CD4-positive, alpha-beta T cell treated with Interleukin-21 for 1 hour (primary cell): ENCODE measurements at regions not wholly inside any gene's neighbourhood (a gene's known extent, or its start where the extent isn't known, plus 50 kb on each side); places are given as distances from the start of the nearest gene placed in this dataset.

Experiments
- DNase-seq: peaks from one replicate; pipeline ENCODE4 v3.0.0-alpha.2; 2020

DNA sequence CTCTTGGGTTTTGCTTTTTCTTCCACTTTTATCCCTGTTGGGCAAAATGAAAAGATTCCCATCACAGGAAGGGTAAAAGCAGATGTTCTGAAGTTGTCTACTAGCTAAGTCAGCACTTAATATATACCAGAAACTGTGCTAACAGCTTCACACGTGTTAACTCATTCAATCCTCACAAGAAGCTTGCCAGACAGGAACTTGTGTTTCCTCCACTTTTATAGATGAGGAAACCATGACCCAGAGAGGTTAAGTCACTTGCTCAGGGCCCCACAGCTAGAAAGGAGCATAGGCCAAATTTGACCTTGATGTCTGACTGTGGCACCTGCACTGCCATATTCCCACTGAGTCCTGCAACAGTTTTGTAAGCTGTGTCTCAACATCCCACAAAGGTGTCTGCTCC is 76.8 kb upstream of the EPC2 start:
- no peak for DNase-seq

DNA sequence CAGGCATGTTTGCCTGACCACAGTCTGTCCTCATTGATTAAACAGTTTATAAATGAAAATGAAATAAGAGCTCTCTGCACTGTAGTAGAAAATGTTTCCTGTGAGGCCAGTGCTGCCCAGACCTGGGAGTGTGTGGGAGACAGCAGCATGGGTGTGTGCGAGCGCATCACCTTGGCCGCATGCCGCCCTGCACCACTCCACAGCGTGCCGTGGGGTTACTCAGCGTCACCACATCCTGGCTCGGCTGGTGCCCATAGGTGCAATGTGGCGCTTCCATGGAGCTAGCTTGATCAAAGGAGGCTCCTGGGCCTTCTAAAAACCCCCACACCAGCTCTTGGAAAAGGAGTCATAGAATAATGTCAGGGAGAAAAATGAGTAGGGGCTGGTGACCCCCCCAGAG is 76.0 kb upstream of the EPC2 start:
- DNase-seq: peak; percentile 22

DNA sequence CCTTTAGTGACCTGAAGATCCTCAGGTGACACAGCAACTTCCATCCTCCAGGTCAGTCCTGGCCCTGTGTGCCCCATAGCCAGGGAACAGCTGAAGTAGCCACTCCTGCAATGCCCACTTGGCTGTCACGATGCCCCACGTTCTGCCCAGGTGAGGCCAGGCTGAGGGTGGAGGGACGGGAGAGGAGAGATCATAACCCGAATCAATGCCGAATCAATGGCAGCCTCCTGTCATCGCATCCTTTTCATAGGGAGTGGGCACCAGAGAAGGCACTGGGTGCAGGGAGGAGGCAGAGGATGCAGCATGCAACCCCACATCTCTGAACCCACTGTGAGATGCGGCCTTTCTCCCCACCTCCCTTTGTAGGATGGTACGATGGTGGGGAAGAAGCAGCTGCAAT is 75.3 kb upstream of the EPC2 start:
- DNase-seq: no peak

DNA sequence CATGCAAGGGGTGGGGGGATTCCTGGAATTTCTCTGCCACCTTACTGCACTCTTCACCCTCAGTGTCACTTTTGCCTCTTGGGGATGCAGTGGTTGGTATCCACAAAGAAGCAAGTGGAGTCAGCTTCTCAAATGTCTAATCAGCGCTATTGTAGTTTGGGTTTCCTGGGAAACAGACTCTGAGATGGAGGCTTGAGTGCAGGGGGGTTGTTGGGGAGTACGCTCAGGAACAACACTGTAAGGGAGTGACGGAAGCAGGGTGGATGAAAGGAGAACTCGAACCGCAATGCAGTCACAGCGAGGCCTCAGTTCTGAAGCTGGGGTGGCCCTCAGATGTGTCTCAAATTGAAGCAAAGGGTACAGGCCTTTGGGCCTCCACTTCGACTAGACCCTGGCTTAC is 73.6 kb upstream of the EPC2 start:
- no peak for DNase-seq

DNA sequence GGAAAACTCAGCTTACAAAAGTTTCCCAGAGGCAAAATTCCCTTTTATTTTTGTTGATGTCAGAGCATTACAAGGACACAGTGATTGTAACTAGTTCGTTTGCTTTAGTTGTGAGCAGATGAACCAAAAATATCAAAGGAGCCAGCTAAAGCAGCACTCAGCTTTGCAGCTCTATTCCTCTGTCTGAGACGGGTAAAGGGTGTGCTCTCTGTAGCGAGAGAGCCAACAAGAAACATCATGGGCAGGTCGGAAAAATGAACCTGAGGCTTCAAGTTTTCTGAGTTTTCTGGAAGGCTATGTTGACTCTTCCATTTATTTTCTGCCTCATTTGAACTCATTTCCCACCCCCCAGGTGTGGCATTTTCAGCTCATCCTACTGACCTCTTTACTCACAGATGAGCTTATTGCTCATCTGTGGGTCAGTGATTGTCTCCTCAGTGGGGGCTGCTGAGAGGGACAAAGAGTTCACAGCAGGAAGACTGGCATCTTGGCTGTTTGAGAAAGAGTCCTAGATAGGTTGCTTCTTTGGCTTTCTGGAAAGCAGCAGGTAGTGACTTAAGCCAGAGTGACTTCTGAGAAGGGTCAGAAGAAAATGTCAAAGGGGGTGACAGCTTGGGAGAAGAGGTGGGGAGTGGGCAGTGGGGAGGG is 66.6 kb upstream of the EPC2 start:
- no peak for DNase-seq

DNA sequence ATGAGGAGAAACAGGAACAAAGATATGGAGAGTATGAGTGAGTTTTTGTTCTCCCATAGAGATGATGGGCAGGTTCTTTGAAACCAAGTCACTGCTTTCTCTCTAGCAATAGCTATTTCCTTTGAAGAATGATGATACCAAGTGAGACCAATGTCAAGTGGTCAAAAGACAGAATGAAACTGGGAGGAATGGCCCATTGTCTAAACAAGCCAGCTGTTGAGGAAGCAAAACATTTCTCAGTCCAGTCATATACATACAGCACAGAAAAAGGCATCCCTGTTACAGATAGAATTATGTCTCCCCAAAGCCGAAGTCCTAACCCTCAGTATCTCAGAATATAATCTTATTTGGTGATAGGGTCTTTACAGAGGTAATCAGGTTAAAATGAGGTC is 66.1 kb upstream of the EPC2 start:
- no peak for DNase-seq

DNA sequence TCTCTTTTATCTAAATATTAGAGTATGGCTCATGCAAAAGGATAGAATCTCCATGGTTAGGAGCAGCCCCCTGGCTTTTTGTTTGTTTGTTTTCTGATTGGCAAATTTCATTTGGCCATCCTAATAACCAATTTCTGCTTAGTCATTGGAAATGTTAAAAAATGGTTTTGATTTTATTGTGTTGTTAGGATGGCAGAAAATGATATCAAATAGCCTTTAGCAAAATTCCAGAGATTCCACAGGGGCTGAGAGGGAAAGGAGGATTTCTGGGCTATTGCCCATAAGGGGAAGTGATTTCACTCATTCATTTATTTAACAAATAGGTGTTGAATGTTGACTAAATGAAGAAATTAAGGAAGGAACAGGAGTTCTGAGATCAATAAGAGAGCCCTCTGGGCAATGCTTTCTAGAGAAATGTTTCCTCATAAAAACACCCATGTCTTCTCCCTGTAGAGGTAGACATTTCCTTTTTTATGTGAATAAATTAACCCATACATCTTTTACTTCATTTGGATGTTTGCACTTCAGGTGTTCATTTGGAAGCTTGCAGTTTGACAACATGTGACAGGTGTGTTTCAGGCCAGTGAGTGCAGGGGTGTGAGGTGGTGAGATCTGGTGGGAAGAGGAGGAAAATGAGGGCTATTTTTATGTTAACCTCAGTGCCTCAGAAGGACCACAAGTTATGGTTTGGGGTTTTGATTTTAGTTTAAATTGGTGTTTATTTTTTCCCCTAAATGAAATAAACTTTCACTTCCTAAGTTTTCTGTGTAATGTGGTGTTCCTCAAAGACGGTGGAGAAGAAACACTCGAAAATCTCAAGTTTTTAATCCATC is 61.7 kb upstream of the EPC2 start:
- no peak for DNase-seq

DNA sequence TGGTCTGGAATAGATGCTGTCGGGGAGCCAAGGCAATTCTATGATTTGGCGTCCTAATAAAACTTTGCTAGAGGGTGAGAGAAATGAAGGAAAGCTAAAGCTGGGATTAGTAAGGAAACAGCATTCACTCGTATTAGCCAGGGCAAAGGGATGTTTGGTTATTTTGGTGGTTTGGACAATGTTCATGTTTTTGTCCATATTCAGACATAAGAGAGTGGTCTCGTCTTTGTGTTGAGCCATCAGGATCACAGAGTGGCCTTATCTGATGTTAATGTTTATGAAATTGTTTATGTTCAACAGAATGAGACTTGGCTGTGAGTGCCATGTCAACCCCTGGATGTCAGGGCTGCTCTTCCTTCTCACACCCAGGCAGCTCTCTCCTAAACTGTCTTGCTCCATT is 58.9 kb upstream of the EPC2 start:
- DNase-seq: no peak

DNA sequence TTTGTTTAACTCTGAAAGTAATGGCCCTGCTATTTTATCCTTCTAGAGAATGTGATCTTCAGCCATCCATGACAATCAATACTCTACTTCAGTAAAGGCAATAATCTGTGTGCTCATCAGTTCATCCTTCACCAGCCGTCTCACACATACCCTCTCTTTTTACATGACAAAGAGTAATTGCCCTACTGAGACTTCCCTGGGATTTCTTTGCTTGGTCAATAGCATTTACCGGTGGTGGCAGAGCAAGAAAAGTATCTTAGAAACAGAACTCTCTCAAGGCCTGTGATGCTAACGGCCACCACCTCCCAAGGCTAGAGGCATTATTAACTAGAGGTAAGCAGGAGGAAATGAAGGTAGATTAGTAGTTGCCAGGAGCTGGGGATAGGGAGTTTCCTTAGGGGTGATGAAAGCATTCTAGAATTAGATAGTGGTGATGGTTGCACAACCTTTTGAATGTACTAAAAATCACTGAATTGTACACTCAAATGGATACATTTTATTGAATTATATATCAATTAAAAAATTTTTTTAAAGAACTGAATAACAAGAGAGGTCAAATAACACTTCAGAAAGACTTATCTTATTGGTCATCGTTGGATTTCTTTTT is 57.9 kb upstream of the EPC2 start:
- no peak for DNase-seq

DNA sequence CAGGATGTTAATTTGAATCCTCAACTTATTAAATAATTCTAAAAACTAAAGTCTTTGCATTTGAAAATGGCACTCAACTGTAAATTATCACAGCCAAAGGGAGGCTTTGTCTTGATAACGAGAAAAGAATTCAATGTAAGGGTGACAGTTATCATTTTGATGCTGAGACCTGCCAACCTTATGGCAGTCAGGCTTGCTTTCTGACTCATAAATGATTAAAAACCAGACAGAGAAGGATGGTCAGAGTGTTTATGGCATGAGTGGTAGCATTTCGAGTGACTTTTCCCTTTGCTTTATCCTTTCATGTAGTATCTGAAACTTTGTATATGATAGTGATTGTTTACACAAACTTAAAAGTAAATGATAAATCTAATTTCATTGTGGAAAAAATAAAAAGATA is 53.9 kb upstream of the EPC2 start:
- no peak for DNase-seq

DNA sequence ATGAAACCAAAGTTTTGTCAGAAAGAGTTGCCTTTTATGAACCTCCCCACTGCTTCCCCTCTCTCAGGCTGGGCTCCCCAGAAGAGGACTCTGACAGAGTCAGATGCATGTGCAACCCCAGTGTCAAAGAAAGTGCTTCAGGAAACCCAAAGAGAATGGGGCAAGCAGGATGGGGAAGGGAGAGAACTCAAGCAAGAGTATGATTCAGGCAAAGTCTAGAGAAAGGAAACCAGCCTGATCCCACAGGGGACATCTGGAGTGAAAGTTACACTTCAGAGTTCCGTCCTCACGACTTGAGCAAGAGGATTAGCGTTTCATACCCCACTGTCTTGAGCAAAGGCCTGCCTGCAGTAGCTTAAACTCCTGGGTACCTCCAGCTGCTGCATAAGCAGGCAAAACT is 51.8 kb upstream of the EPC2 start:
- DNase-seq: no peak

DNA sequence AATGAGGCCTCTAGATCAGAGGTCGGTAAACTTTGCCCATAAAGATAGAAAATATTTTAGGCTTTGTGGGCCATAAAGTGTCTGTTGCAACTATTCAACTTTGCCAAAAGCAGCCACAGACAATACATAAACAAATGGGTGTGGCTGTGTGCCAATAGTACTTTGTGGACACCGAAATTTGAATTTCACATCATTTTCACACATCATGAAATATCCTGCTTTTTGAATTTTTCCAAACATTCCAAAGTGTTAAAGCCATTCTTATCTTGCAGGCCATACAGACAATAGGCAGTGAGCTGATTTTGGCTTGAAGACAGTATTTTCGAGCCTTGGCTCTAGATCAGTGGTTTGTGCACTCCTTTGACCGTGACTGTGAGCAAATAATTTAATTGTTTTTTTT is 51.1 kb upstream of the EPC2 start:
- DNase-seq: no peak

DNA sequence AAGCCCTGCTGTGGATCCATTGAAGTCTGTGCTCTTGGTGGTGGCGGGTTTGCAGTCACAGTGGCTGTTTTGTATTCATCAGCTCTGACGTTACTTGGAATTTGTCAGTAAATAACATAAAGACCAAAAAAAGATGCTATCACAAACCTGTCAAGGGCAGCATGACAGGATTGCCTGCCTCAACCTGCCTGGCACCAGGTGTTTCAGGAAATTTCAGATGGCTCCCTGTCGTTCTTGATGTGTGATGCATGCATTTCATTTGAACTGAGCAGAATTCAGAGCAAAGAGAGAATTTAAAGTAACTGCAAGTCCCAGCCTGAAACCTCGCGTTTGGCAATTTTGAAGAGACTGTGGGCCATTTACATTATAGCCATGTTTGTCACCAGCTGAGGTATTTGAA is 50.3 kb upstream of the EPC2 start:
- DNase-seq: no peak
